ENCODE measurements at regions not wholly inside any gene's neighbourhood (a gene's known extent, or its start where the extent isn't known, plus 50 kb on each side); places are given as distances from the start of the nearest gene placed in this dataset.
"Not testable (repeated sequence)": the region's sequence is repeated elsewhere in the genome, so short reads cannot be mapped to it uniquely, and the experiment has no call there.

DNA sequence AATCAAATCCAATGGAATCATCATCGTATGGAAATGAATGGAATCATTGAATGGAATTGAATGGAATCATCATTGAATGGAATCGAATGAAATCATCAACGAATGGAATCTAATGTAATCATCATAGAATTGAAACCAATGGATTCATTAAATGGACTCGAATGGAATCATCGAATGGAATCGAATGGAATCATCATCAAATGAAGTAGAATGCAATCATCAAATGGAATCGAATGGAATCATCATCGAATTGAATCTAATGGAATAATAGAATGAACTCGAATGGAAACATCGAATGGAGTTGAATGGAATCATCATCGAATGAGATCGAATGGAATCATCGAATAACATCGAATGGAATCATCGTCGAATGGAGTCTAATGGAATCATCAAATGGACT is 232.8 kb downstream of the SHCBP1 start:
- DNase-seq, result not testable (repeated sequence)

DNA sequence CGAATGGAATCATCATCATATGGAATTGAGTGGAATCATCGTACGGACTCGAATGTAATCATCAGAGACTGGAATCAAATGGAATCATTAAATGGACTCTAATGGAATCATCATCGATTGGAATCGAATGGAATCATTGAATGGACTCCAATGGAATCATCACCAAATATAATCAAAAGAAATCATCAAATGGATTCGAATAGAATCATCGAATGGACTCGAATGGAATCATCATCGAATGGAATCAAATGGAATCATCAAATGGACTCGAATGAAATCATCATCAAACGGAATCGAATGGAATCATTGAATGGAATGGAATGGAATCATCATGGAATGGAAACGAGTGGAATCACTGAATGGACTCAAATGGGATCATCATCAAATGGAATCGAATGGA is 233.5 kb downstream of the SHCBP1 start:
- DNase-seq, result not testable (repeated sequence)

- DNase-seq, result not testable (repeated sequence)
These were observed 234.2 kb downstream of the SHCBP1 start for GRCh38 chr16:46386805-46387620.

DNA sequence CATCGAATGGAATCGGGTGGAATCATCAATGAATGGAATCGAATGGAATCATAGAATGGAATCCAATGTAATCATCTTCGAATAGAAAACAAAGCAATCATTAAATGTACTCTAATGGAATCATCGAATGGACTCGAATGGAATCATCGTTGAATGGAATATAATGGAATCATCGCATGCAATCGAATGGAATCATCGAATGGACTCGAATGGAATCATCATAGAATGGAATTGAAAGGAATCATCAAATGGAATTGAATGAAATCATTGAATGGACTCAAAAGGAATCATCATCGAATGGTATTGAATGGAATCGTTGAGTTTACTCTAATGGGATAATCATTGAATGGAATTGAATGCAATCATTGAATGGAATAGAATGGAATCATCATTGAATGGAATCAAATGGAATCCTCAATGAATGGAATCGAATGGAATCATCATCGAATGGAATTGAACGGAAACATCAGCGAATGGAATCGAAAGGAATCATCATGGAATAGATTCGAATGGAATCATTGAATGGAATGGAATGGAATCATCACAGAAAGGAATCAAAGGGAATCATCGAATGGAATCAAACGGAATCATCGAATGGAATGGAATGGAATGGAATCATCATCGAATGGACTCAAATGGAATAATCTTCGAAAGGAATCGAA is 234.9 kb downstream of the SHCBP1 start:
- DNase-seq, result not testable (repeated sequence)

GRCh38 chr16:46384285-46385061 is 236.7 kb downstream of the SHCBP1 start:
- DNase-seq, result peak; percentile 15

- DNase-seq, result not testable (repeated sequence)
These were observed 237.6 kb downstream of the SHCBP1 start for GRCh38 chr16:46383581-46383980.

DNA sequence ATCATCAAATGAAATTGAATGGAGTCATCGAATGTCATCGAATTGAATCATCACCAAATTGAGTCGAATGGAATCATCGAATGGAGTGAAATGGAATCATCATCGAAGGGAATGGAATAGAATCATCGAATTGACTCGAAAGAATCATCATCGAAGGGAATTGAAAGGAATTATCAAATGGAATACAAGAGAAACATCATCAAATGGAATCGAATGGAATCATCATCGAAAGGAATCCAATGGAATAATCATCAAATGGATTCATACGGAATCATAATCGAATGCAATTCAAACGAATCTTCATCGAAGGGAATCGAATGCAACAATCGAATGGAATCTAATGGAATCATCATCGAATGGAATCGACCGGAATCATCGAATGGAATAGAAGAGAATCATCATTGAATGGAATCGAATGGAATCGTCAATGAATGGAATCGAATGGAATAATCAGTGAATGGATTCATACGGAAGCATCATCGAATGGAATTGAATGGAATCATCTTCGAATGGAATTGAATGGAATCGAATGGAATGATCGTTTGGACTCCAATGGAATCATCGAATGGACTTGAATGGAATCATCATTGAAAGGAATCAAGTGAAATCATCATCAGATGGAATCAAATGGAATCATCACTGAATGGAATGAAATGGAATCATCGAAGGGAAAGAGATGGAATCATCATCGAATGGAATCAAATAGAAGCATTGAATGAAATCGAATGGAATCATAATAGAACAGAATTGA is 238.2 kb downstream of the SHCBP1 start:
- DNase-seq, result not testable (repeated sequence)

DNA sequence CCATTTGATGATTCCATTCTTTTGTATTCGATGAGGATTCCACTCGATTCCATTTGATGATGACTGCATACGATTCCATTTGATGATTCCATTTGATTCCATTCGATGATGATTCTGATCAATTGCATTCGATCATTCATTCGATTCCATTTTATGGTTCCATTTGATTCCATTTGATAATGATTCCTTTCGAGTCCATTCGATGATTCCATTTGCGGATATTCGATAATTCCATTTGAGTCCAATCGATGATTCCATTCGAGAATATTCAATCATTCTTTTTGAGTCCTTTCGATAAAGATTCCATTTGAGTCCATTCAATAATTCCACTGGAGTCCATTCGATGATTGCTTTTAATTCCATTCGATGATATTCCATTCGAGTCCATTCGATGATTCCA is 239.1 kb downstream of the SHCBP1 start:
- not testable (repeated sequence) for DNase-seq

- not testable (repeated sequence) for DNase-seq
These were observed 239.8 kb downstream of the SHCBP1 start for GRCh38 chr16:46381344-46381743.
